Activated CD4-positive, alpha-beta T cell treated with anti-CD3 and anti-CD28 coated beads, Interleukin-2, amount 50 U/mL, for 48 hours (primary cell): ENCODE measurements at regions not wholly inside any gene's neighbourhood (a gene's known extent, or its start where the extent isn't known, plus 50 kb on each side); places are given as distances from the start of the nearest gene placed in this dataset.

Source experiments
- DNase-seq, 2 experiments: peaks; one replicate each; pipeline ENCODE4 v3.0.0-alpha.2; 2020

- DNase-seq = no peak
Measured at GRCh38 chr2:58968885-58969284, 727.8 kb upstream of the FANCL start.

- DNase-seq = no peak
Measured at GRCh38 chr2:58967736-58968135, 726.6 kb upstream of the FANCL start.

DNA sequence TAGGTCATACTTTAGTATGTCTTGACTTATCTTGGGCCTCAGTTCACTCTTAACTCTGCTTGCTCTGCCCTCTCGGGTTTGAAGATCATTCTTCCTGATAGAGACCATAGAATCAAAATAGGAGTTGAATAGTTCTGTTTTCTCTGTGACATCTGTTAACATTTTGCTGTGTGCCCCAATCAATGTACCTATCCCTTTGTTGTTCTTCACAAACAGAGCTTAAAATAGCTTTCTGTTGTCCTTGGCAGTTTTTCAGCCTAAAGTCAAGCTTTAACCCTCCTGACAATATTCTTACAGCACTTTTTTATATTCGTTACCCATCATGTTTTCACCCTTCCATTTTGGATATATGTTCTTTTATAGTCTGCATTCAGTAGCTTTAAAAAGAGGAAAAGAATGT is 724.5 kb upstream of the FANCL start:
- DNase-seq = no peak

DNA sequence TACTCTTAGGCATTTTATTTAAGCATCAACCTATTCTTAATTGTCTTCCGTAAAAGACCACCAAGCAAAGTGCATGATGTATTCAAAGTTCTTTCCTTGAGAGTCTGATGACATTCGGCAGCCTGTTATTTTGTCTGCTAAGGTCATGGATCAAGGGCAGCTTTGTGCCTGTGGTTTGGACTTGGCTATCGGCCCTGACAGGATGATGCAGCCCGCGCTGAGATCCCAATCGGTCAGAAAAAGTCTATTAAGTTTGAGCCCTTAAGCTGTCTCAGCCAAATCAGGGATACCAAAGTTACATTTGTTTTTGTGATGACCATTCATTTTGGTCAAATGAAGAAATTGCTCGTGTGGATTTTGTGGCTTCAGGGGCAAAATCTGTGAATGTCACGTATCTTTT is 718.9 kb upstream of the FANCL start:
- no peak for DNase-seq

DNA sequence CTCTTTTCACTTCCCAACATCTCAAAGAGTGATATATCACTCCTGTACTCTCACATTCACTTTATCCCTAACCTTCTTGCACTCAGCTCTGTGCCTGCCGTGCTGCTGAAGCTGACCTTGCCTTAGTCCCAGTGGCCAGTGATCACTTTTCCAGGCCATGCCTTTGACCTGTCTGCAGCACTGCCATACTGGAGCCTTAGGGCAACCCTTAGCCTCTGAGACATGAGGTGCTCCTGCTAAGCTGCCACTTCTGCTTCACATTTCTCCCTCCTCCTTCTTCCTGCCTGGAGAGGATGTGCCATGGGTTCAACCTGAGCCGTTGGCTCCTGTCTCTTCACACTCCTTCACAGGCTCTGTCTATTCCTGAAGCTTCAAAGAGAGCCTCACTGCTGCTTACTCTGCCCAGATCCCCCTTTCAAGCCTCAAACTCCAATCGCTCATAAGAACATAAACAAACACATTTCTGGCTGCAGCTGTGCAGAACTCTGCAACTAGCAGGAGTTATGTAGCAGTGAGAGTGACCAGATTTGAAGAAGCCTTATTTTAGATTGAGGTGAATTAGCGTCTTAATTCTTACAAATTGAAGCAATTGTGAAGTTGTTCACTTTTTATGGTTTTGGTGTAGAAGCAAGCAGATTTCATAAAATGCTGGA is 716.2 kb upstream of the FANCL start:
- no peak for DNase-seq

GRCh38 chr2:58954880-58955385 is 713.8 kb upstream of the FANCL start:
- no peak for DNase-seq

GRCh38 chr2:58951722-58952121 is 710.6 kb upstream of the FANCL start:
- DNase-seq = no peak

DNA sequence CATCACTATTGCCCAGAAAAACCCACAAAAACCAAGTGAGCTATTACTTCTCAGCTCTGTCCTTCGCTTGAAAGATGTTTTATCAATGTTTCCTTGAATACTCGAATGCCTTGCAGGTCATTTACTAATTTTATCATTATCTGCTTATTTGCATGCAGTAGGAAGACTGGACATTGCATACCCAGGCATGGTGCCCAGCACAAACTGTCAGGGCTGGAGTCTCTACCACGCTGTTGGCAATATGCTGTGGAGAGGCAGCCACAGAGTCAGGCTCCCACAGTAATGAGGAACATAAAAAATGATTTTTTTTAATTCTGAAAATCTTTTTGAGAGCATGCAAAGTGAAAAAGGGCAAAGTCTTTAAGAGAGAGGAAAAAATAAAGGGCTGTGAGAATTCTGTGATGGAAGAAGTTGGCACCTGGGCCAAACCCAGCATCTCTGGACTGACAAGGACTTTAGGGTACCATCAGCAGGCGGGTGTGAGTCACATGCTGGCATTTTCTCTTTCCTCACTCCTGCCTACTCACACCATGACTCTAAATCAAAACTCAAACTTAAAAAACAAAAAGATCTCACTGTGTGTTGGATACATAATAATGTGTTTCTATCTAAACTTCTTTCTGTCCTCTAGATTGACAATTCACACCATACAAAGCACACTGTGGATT is 709.8 kb upstream of the FANCL start:
- DNase-seq = no peak

GRCh38 chr2:58939388-58939787 is 698.3 kb upstream of the FANCL start:
- no peak for DNase-seq

GRCh38 chr2:58938988-58939387 is 697.9 kb upstream of the FANCL start:
- no peak for DNase-seq

DNA sequence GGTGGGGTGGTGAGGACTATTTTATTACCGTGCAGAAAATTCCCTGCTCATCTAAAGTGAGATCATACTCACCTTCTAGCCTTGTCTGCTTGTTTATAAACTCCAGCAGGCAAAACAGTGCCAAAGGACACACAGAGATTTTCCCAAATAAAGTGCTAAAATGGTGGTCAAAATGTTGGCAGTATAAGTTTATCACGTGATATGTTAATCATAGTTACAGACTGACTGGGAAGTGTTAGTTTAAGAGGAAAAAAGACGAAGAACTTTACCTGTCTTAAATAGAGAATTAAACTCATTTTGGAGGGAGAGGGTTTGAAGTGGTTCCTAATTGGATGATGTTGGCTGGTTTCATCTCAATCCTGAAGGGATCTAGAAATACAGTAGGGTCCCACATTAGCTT is 691.7 kb upstream of the FANCL start:
- no peak for DNase-seq

GRCh38 chr2:58930537-58930936 is 689.4 kb upstream of the FANCL start:
- no peak for DNase-seq

- DNase-seq = no peak
Measured at GRCh38 chr2:58928973-58929372, 687.8 kb upstream of the FANCL start.

- no peak for DNase-seq
Measured at GRCh38 chr2:58928391-58928790, 687.3 kb upstream of the FANCL start.

DNA sequence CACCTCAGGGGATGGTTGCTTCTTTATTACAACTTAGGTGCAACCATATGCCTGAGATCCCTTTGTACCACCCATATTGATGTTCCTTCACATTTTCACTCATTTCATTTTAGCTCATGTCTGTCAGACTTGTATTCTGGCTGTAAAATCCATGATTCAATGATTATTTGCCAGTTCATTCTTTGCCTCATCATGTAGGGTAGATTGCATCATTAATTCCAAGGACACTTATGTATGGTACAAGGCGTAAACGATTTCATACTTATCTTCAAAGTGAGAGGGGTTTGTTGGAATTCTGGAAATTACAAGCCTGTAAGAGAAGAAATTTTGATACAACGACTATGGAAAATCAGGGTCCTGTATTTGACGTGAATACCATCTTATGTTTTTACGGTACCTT is 685.0 kb upstream of the FANCL start:
- no peak for DNase-seq

DNA sequence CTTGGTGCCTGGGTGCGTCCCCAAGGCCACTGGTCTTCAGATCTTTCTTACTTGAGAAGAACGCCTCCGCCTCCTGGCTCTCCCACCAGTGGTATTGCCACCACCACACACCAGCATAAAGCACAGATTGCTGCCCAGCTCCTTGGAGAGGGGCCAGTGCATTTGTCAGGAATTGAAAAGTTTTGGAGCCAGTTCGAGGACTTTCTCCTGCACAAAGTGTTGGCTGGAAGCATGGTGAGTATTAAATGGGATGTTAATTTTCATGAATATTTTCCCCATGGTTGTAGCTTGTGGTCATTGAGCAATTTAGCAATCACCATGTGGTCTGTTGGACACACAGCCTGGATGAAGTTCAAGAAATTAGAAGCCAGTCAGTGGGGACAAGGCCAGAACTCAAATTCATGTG is 684.6 kb upstream of the FANCL start:
- DNase-seq = no peak

DNA sequence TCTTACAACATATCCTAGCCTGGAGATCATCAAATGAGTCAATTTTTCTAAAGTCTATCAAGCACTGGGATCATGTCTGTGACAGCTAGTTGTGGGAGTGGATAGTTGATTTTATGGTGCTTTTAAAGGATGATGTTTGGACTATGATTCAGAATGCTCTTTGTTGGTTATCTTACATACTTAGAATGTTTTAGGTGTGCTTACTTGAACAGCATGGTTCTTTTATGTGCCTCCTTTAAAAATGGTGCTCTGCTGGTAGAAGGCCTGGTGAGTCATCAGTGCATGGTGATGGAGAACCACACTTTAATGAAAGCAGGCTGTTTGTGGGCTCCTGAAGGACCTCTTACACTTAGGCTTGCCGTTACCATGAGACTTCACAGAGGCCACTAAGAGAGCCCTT is 682.7 kb upstream of the FANCL start:
- DNase-seq = no peak

DNA sequence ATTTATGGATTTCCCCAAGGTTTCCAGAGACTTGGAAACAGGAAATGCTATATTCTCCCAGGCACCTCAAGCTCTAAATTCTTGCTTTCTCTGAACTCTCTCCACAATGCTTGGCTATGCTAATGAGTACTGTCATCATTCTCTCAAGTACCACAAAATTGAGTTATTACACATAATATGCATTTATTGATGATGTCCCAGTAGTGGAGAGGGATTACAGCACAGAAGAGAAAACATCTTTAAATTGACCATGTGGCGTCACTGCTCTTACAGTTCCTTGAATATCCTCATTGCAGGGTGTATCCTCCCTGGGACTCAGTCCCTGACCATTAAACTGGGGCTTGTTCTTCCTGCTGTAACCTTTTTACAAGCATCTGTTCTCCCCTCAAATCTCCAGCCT is 681.1 kb upstream of the FANCL start:
- DNase-seq = no peak

DNA sequence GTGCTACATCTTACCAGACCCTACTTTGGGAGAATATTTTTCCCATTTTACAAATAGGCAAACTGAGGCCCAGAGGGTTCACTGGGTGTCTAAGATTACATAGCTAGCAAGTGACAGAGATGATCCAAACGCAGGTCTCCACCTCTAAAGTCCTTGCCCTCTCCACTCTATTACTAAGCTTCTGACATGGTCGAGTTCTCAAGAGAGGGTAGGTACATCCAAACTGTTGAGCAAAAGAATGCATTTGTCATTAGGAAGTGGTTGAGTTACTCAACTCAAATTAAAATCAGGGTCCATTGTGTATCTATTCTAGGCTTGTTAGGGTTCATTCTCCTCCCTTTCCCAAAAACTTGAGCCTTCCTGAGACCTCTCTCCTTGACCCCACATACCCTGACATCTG is 680.6 kb upstream of the FANCL start:
- no peak for DNase-seq

DNA sequence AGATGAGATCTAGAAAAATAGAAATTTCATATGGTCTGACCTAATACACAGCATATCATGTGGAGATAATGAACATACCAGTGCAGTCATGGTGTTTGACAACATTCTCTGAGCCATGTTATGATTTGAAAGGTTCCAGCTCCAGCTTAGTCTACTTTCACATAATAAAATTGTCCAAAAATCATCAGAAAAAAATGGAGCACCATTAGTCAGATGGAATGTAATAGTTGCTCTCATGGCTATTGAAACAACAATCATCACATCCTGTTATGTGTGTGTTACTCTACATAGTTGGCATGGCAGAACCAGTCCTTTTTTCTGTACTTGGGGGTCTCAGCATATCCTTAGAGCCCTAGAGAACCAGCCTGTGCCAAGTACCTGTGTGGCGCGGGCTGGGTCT is 678.9 kb upstream of the FANCL start:
- DNase-seq = no peak

DNA sequence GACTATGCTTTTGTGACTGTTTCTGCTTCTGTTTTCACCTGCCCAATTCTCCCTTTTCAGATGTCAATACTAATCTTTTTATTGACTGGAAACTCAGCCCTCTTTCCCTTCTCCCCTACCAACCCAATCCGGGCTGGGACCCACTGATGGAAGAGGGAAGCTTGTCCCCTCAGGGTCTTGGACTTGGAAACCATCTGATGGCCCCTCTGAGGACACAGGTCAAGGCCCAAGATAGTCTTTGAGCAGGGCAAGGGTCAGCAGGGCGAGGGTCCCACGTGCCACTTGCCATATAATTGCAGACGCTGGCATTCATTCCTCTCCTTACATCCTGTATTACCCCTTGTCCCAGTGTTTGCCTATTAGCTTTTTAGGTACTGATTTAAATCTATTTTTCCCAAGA is 678.2 kb upstream of the FANCL start:
- DNase-seq = no peak

GRCh38 chr2:58918141-58918540 is 677.0 kb upstream of the FANCL start:
- no peak for DNase-seq

DNA sequence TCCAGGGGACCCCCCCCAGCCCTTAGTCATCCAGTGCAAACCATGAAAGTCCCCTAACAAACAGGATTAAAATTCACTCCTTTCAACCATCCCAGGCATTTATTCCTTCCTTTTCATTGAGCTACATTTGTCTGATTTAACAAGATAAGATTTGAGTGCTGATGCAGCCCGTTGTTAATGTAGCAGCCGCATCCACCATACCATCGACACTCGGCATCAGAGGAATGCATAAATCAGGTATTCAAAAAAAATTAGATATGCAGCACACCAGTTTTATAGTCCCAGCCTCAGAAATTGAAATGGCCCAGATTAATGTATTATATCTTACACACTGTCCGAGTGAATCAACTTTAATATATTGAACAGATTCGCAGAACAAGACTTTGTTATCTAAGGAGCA is 676.5 kb upstream of the FANCL start:
- no peak for DNase-seq

DNA sequence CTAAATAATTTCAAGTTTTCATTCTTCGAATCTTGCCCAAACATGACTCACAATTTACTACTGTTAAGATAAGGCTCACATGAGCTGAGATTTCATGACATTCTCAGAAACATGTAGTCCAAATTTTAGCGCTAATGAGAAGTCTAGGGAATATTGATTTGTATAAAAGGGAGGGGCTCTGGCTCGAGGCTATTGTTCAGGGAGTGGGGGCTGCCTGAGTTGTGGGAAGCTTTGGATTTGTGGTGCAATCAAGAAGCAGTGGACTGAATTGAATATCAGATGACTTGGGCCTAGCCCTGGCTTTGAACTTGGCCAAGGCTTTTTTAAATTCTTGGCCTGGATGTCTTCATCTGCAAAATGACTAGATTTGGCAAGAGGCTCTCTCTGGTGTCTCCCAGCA is 674.9 kb upstream of the FANCL start:
- DNase-seq = no peak
